Neural cell (in vitro differentiated cells): ENCODE measurements at regions not wholly inside any gene's neighbourhood (a gene's known extent, or its start where the extent isn't known, plus 50 kb on each side); places are given as distances from the start of the nearest gene placed in this dataset.

Experiments
- H2AFZ ChIP-seq: fragments of 200-600, 300-800 bp; sonication (generic), shearing (Covaris generic); 2 replicates; pipeline ENCODE4 v1.6.0; 2014; ENCODE audit warnings: low read depth, mild to moderate bottlenecking, antibody characterized with exemption, low read length, moderate library complexity
- H3F3A ChIP-seq: fragments of 200-600 bp; shearing (Covaris generic); 2 replicates; pipeline ENCODE4 v1.6.1; 2016; ENCODE audit warnings: mild to moderate bottlenecking, moderate library complexity, mixed read lengths, antibody characterized with exemption, low read length; ENCODE audit not compliant: insufficient read depth, poor library complexity, severe bottlenecking
- H3K27ac ChIP-seq: fragments of 200-600, 300-800 bp; sonication (generic), shearing (Covaris generic); 2 replicates; pipeline ENCODE4 v1.5.1; 2014; ENCODE audit warnings: mild to moderate bottlenecking, low read length, moderate library complexity
- H3K27me3 ChIP-seq: fragments of 300-800, 200-600 bp; sonication (generic), shearing (Covaris generic); 2 replicates; pipeline ENCODE4 v1.6.0; 2014; ENCODE audit warnings: mild to moderate bottlenecking, low read depth, low read length, moderate library complexity; ENCODE audit not compliant: insufficient read depth
- H3K36me3 ChIP-seq: fragments of 300-800, 200-600 bp; sonication (generic), shearing (Covaris generic); 2 replicates; pipeline ENCODE4 v1.5.1; 2014; ENCODE audit warnings: mild to moderate bottlenecking, antibody characterized with exemption, low read length, moderate library complexity; ENCODE audit not compliant: insufficient read depth
- H3K4me2 ChIP-seq: fragments of 300-800, 200-600 bp; sonication (generic), shearing (Covaris generic); 2 replicates; pipeline ENCODE4 v1.6.0; 2014; ENCODE audit warnings: mild to moderate bottlenecking, low read length
- H3K4me3 ChIP-seq: fragments of 300-800, 200-600 bp; sonication (generic), shearing (Covaris generic); 2 replicates; pipeline ENCODE4 v1.5.1; 2014; ENCODE audit warnings: mild to moderate bottlenecking, low read length, moderate library complexity
- H3K79me2 ChIP-seq: fragments of 200-600 bp; shearing (Covaris generic); replicated peaks from 2 replicates; pipeline ENCODE4 v1.6.0; 2014; ENCODE audit warnings: mild to moderate bottlenecking, low read length, moderate library complexity; ENCODE audit not compliant: insufficient read depth
- H3K9ac ChIP-seq: fragments of 300-800, 200-600 bp; sonication (generic), shearing (Covaris generic); 2 replicates; pipeline ENCODE4 v1.6.1; 2016; ENCODE audit warnings: mild to moderate bottlenecking, low read length, mixed read lengths
- H3K9me2 ChIP-seq: fragments of 200-600 bp; shearing (Covaris generic); 2 replicates; pipeline ENCODE4 v1.6.1; 2016; ENCODE audit warnings: mild to moderate bottlenecking, low read length, mixed read lengths; ENCODE audit not compliant: insufficient read depth
- H3K9me3 ChIP-seq: fragments of 200-600, 300-800 bp; sonication (generic), shearing (Covaris generic); 2 replicates; pipeline ENCODE4 v1.6.1; 2016; ENCODE audit warnings: mild to moderate bottlenecking, mixed run types, low read length, moderate library complexity, mixed read lengths
- H4K20me1 ChIP-seq: fragments of 200-600 bp; shearing (Covaris generic); 2 replicates; pipeline ENCODE4 v1.6.1; 2016; ENCODE audit warnings: mild to moderate bottlenecking, mixed run types; ENCODE audit not compliant: insufficient read depth
- CTCF ChIP-seq: fragments of 450-650 bp; IDR thresholded peaks from 2 replicates; pipeline ENCODE4 v1.5.1; 2014; ENCODE audit warnings: antibody characterized with exemption, mild to moderate bottlenecking, moderate library complexity; ENCODE audit not compliant: poor library complexity, severe bottlenecking
- EP300 ChIP-seq: fragments of 450-650 bp; conservative IDR thresholded peaks from 2 replicates; pipeline ENCODE4 v1.6.1; 2014; ENCODE audit warnings: antibody characterized with exemption, mild to moderate bottlenecking, moderate library complexity; ENCODE audit not compliant: poor library complexity, severe bottlenecking
- EZH2 ChIP-seq: fragments of 200-600, 300-800 bp; shearing (Covaris generic), sonication (generic); IDR thresholded peaks from 2 replicates; pipeline ENCODE4 v1.6.1; 2014; ENCODE audit warnings: antibody characterized with exemption, low read length, borderline replicate concordance, mild to moderate bottlenecking; ENCODE audit not compliant: insufficient read depth, poor library complexity, severe bottlenecking
- MXI1 ChIP-seq: fragments of 450-650 bp; conservative IDR thresholded peaks from 2 replicates; pipeline ENCODE4 v1.6.1; 2014; ENCODE audit warnings: antibody characterized with exemption, mild to moderate bottlenecking; ENCODE audit not compliant: poor library complexity, severe bottlenecking
- POLR2AphosphoS5 ChIP-seq: IDR thresholded peaks from 2 replicates; pipeline ENCODE4 v1.6.1; 2012
- RAD21 ChIP-seq: fragments of 450-650 bp; conservative IDR thresholded peaks from 2 replicates; pipeline ENCODE4 v1.6.1; 2014; ENCODE audit warnings: antibody characterized with exemption, mild to moderate bottlenecking, moderate library complexity
- SMC3 ChIP-seq: fragments of 450-650 bp; conservative IDR thresholded peaks from 2 replicates; pipeline ENCODE4 v1.6.1; 2014; ENCODE audit warnings: antibody characterized with exemption, mild to moderate bottlenecking, moderate library complexity; ENCODE audit not compliant: poor library complexity
- TAF1 ChIP-seq: IDR thresholded peaks from 2 replicates; pipeline ENCODE4 v1.6.1; 2012; ENCODE audit warnings: low read depth
- TF ChIP-seq, protein P1 (sequence below): IDR thresholded peaks from 2 replicates; pipeline ENCODE4 v1.6.1; 2012; ENCODE audit warnings: borderline replicate concordance

GRCh38 chr2:205925373-205926337, 160.3 kb downstream of the INO80D start:
- Histone ChIP-seq H3K27me3 (no peaks in the 10 kb centered on the region), H3K36me3 (no peaks in the 10 kb centered on the region), H3K9ac (peak overlapping the region; percentile 4), H3K4me2 (no peak overlapping the region), H3K9me2 (no peaks in the 10 kb centered on the region), H3K79me2 (no peaks in the 10 kb centered on the region), H3K4me3 (peak overlapping the region; percentile 39), H3K27ac (no peak overlapping the region), H2AFZ (no peak overlapping the region), H3F3A (no peaks in the 10 kb centered on the region), H4K20me1 (no peaks in the 10 kb centered on the region), H3K9me3 (no peaks in the 10 kb centered on the region)
- TF ChIP-seq RAD21 (peak; percentile 99), CTCF (peak; percentile 97), TAF1 (no peak), EZH2 (no peak), SMC3 (peak; percentile 98)

DNA sequence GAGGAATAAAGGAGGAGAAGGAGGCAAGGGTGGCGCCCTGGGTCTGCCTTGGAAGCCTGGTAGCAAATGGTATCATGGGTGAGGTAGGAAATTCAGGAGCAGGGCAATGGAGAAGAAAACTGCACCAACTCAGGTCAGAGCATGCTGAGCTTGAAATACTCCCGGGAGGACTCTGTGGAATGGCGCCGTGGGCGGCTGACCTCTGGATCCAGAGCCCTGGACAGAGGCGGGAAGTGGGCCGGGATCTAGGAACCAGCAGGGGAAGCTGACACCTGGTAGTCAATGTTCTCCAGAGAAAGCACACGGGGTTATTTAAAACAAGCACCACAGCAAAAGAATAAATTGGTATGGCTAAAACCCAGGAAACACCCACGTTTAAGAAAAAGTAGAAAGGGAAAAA, 161.3 kb downstream of the INO80D start:
- H3K36me3 ChIP-seq, result no peaks in the 10 kb centered on the region
- H2AFZ ChIP-seq, result no peak overlapping the region
- H3K9me3 ChIP-seq, result no peaks in the 10 kb centered on the region
- H3K9ac ChIP-seq, result no peak overlapping the region
- H4K20me1 ChIP-seq, result no peaks in the 10 kb centered on the region
- TF ChIP-seq TAF1 (no peak), POLR2AphosphoS5 (no peak), SMC3 (no peak), MXI1 (no peak), EZH2 (no peak), CTCF (no peak), RAD21 (no peak), EP300 (no peak)
- TF ChIP-seq, protein P1, sequence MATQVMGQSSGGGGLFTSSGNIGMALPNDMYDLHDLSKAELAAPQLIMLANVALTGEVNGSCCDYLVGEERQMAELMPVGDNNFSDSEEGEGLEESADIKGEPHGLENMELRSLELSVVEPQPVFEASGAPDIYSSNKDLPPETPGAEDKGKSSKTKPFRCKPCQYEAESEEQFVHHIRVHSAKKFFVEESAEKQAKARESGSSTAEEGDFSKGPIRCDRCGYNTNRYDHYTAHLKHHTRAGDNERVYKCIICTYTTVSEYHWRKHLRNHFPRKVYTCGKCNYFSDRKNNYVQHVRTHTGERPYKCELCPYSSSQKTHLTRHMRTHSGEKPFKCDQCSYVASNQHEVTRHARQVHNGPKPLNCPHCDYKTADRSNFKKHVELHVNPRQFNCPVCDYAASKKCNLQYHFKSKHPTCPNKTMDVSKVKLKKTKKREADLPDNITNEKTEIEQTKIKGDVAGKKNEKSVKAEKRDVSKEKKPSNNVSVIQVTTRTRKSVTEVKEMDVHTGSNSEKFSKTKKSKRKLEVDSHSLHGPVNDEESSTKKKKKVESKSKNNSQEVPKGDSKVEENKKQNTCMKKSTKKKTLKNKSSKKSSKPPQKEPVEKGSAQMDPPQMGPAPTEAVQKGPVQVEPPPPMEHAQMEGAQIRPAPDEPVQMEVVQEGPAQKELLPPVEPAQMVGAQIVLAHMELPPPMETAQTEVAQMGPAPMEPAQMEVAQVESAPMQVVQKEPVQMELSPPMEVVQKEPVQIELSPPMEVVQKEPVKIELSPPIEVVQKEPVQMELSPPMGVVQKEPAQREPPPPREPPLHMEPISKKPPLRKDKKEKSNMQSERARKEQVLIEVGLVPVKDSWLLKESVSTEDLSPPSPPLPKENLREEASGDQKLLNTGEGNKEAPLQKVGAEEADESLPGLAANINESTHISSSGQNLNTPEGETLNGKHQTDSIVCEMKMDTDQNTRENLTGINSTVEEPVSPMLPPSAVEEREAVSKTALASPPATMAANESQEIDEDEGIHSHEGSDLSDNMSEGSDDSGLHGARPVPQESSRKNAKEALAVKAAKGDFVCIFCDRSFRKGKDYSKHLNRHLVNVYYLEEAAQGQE, result no peak
- H3K27me3 ChIP-seq, result no peaks in the 10 kb centered on the region
- H3K79me2 ChIP-seq, result no peaks in the 10 kb centered on the region
- no peaks in the 10 kb centered on the region for H3K9me2 ChIP-seq
- no peak overlapping the region for H3K27ac ChIP-seq
- H3K4me2 ChIP-seq, result no peak overlapping the region
- no peak overlapping the region for H3K4me3 ChIP-seq
- no peaks in the 10 kb centered on the region for H3F3A ChIP-seq
